GM12865 (cell line): ENCODE measurements at regions not wholly inside any gene's neighbourhood (a gene's known extent, or its start where the extent isn't known, plus 50 kb on each side); places are given as distances from the start of the nearest gene placed in this dataset.

ENCODE experiments used
- DNase-seq: peaks from one replicate; pipeline ENCODE4 v3.0.0; 2010; ENCODE audit warnings: low read depth
- H3K4me3 ChIP-seq: 2 replicates; pipeline ENCODE4 v1.5.1; 2011; ENCODE audit warnings: mild to moderate bottlenecking, low read depth, low read length, control low read depth
- TF ChIP-seq, protein P1 (sequence below): IDR thresholded peaks from 2 replicates; pipeline ENCODE4 v1.5.1; 2011; ENCODE audit warnings: low read length, control low read depth, low read depth, inconsistent platforms; ENCODE audit not compliant: insufficient read depth; ENCODE audit errors: missing control alignments

DNA sequence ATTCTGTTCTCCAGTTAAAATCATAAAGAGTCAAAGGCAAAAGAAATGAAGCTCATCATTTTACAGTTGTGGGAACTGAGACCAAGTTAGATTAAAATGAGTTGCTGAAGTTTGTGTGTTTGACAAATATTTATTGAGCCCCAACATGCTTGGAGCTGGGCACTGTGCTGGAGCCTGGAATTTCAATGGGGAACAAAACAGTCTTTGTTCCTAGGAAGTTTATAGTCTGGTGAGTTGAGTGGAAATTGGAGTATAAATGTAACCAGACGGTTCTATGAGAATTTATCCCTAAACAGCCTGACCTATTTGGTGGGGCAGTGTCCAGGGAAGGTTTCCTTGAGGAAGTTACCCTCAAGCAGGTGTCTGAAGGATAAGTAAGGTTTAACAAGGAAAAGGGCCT is 294.4 kb downstream of the PRDM2 start:
- no peak for DNase-seq
- H3K4me3 ChIP-seq = no peak overlapping the region
- TF ChIP-seq, protein P1, sequence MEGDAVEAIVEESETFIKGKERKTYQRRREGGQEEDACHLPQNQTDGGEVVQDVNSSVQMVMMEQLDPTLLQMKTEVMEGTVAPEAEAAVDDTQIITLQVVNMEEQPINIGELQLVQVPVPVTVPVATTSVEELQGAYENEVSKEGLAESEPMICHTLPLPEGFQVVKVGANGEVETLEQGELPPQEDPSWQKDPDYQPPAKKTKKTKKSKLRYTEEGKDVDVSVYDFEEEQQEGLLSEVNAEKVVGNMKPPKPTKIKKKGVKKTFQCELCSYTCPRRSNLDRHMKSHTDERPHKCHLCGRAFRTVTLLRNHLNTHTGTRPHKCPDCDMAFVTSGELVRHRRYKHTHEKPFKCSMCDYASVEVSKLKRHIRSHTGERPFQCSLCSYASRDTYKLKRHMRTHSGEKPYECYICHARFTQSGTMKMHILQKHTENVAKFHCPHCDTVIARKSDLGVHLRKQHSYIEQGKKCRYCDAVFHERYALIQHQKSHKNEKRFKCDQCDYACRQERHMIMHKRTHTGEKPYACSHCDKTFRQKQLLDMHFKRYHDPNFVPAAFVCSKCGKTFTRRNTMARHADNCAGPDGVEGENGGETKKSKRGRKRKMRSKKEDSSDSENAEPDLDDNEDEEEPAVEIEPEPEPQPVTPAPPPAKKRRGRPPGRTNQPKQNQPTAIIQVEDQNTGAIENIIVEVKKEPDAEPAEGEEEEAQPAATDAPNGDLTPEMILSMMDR = no peak

DNA sequence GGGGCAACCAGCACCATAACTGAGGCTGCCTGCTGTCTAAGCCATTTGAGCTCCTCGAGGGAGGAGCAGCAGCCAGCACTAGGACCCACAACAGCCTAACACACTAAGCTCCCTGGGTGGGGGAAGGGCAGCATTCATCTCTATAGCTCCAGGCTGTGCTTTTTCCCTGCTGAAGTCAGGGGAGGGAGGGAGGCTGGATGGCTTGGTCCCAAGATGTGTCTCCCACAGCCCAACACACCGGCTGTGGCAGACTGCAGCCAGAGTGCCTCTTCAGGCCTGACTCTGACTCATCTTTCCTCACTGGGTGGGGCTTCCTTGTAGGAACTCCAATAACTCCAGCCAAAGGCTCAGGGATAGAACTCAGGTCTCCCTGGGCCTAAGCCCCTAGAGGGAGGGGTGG is 296.3 kb downstream of the PRDM2 start:
- DNase-seq = no peak
- TF ChIP-seq, protein P1 = no peak
- no peak overlapping the region for H3K4me3 ChIP-seq

DNA sequence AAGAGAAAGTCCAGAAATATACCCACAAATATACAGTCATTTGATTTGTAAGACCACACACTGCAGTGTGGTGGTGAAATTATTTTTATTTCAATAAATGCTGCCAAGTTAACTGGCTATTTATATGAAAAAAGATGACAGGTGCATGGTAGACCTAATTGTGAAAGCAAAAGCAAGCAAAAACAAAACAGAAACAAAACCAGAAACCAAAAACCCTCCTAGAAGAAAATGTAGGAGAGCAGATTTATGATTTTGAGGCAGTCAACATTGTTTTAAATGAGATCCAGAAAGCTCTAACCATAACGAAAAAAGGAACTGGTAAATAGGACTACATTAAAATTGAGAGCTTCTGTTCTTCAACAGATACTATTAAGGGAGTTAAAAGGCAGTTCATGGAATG is 303.6 kb downstream of the PRDM2 start:
- peak; percentile 13 for DNase-seq
- TF ChIP-seq, protein P1 = no peak
- no peak overlapping the region for H3K4me3 ChIP-seq

DNA sequence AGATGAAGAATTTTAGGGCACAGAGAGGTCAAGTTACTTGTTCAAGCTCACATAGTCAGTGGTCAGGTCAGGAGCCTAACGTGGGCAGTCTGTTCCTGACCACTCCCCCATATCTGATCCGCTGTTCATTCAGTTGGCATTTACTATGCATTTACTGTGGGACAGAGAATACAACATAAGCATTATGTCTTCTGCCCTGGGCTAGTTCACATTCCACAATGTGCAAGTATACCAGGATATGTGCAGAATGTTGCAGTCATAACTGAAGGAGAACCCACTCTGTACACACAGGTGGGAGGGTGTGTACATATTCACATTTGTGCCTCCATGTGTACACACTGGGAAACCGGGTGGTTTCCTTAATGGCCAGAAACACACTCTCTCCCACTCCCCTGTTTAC is 309.6 kb downstream of the PRDM2 start:
- TF ChIP-seq, protein P1 = no peak
- H3K4me3 ChIP-seq = no peak overlapping the region
- DNase-seq = no peak

DNA sequence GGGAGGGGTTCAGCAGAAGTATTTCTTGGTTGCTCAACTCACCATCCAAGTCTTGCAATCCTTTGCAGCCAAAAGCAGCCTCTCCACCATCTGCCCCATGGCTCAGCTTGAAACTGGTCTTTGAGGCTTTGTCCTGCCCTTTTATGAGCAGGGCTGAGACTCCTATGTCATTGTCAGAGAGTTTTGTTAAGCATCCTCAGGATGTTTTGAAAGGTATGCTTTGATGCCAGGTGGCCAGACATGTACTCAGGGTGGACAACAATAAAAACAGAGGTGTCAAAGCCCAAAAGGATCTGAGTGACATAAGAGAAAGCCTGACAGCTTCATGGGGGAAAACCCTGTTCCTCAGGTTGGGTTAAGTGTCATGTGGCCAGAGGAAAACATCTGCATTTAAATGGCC is 310.5 kb downstream of the PRDM2 start:
- TF ChIP-seq, protein P1 = no peak
- no peak for DNase-seq
- H3K4me3 ChIP-seq = no peak overlapping the region

DNA sequence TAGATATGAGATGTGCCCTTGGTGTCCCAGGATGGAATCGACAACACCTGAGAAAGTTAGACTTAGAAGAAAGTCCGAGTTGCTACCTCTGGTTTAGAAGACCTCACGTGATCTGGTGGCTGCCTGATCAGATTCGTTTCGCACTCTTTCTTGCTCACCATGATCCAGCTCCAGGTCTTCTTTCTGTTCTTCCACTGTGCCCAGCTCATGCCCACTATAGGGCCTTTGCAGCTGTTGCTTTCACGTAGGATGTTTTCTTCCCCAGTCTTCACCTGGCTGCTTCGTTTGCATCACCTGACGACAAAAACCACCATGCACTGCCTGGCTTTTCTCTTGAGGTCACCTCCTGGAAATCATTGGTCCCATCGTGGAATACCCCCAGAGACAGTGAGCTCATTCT is 311.1 kb downstream of the PRDM2 start:
- DNase-seq = no peak
- no peak overlapping the region for H3K4me3 ChIP-seq
- TF ChIP-seq, protein P1 = no peak

DNA sequence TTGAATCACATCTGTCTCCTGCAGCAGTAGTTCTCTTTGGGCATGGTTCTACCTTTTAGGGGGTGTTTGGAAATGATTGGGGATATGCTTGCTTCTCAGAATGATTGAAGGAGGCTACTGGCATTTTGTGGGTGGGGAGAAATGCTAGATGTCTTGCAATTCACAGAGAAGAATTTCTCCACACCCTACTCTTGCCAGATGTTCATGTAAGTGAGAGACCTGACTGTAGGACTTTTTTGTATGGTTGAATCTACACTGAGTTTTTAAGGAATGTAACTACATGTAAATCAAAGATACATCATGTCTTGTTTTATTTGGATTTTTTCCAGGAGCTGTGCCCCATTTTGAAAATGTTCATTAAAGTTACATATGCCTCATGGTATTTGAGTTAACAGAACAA is 311.9 kb downstream of the PRDM2 start:
- TF ChIP-seq, protein P1 = no peak
- H3K4me3 ChIP-seq = no peak overlapping the region
- no peak for DNase-seq
